H1 (cell line): ENCODE measurements at regions not wholly inside any gene's neighbourhood (a gene's known extent, or its start where the extent isn't known, plus 50 kb on each side); places are given as distances from the start of the nearest gene placed in this dataset.
A peak's percentile ranks its signal among the peaks of the same experiment; 100 is the strongest.

Experiments used
- CTCF ChIA-PET: fragments of 300-600 bp; sonication (Branson Sonifier 250); formaldehyde crosslinking; loops from one replicate; lab custom pipeline; 2021; ENCODE audit not compliant: partially characterized antibody; lab: Charles Lee
- POLR2A ChIA-PET: fragments of 300-600 bp; sonication (Branson Sonifier 250); formaldehyde crosslinking; loops from one replicate; lab custom pipeline; 2021; ENCODE audit warnings: inconsistent platforms; ENCODE audit not compliant: partially characterized antibody; lab: Charles Lee
- DNase-seq, 2 experiments: peaks; one replicate each; pipeline versions ENCODE4 v3.0.0 to v3.0.0-alpha.2; 2010 to 2022; ENCODE audit warnings: low spot score in 2 of 2, low read depth in 1 of 2, mixed read lengths in 1 of 2
- FAIRE-seq: peaks from 2 replicates; lab custom pipeline; 2011; peaks lifted over from hg19 to GRCh38; lab: Jason Lieb, UNC
- H2AFZ ChIP-seq: 2 replicates; pipeline ENCODE4 v1.8.1; 2012; ENCODE audit warnings: low read length, inconsistent platforms
- H2AK5ac ChIP-seq: 2 replicates; pipeline ENCODE4 v1.6.1; 2013; ENCODE audit warnings: low read depth, low read length
- H2BK120ac ChIP-seq: replicated peaks from 2 replicates; pipeline ENCODE3; 2013; ENCODE audit warnings: low read depth, low read length, inconsistent platforms
- H2BK12ac ChIP-seq: 2 replicates; pipeline ENCODE4 v1.6.1; 2013; ENCODE audit warnings: low read depth, low read length
- H2BK15ac ChIP-seq: 2 replicates; pipeline ENCODE4 v1.6.1; 2013; ENCODE audit warnings: low read length
- H2BK20ac ChIP-seq: 2 replicates; pipeline ENCODE4 v1.6.1; 2013; ENCODE audit warnings: low read length
- H2BK5ac ChIP-seq: 2 replicates; pipeline ENCODE4 v1.6.1; 2013; ENCODE audit warnings: low read depth, low read length
- H3K14ac ChIP-seq: 2 replicates; pipeline ENCODE4 v1.6.1; 2013; ENCODE audit warnings: inconsistent platforms; ENCODE audit not compliant: insufficient read length
- H3K18ac ChIP-seq: 2 replicates; pipeline ENCODE4 v1.6.1; 2013; ENCODE audit warnings: low read length; ENCODE audit errors: extremely low read depth
- H3K23ac ChIP-seq: 2 replicates; pipeline ENCODE4 v1.6.1; 2013; ENCODE audit warnings: inconsistent platforms; ENCODE audit not compliant: insufficient read length
- H3K23me2 ChIP-seq: 2 replicates; pipeline ENCODE4 v1.6.1; 2013; ENCODE audit warnings: low read depth, low read length
- H3K27ac ChIP-seq: 2 replicates; pipeline ENCODE4 v1.6.1; 2011; ENCODE audit warnings: low read depth, low read length, inconsistent platforms
- H3K27me3 ChIP-seq, 4 experiments: replicated peaks in 1 of 4; 1 replicate in 1 of 4; 2 replicates in 3 of 4; pipeline versions ENCODE4 v1.6.1 to v1.8.1; 2011 to 2013; ENCODE audit warnings: low read length in 3 of 4, mild to moderate bottlenecking in 3 of 4, inconsistent platforms in 2 of 4, mixed read lengths in 2 of 4, moderate library complexity in 1 of 4; ENCODE audit not compliant: control insufficient read depth in 3 of 4, insufficient read depth in 3 of 4; ENCODE audit errors: extremely low read depth in 1 of 4
- H3K36me3 ChIP-seq, 4 experiments: 2 replicates each; pipeline versions ENCODE4 v1.6.1 to v1.8.1; 2011 to 2013; ENCODE audit warnings: mild to moderate bottlenecking in 4 of 4, low read length in 3 of 4, moderate library complexity in 2 of 4, control low read depth in 1 of 4, inconsistent platforms in 1 of 4; ENCODE audit not compliant: insufficient read depth in 4 of 4, control insufficient read depth in 2 of 4
- H3K4ac ChIP-seq: replicated peaks from 2 replicates; pipeline ENCODE3; 2013; ENCODE audit warnings: low read length, low read depth, mixed read lengths, inconsistent platforms; ENCODE audit not compliant: insufficient read length
- H3K4me1 ChIP-seq, 4 experiments: replicated peaks in 1 of 4; 1 replicate in 1 of 4; 2 replicates in 3 of 4; pipeline versions ENCODE4 v1.6.1 to v1.8.1; 2011 to 2013; ENCODE audit warnings: low read length in 3 of 4, inconsistent platforms in 2 of 4, mixed read lengths in 1 of 4; ENCODE audit not compliant: insufficient read depth in 4 of 4, control insufficient read depth in 3 of 4
- H3K4me2 ChIP-seq, 2 experiments: 2 replicates each; pipeline versions ENCODE4 v1.6.1 to v1.8.1; 2011 to 2013; ENCODE audit warnings: low read depth in 2 of 2, low read length in 2 of 2, control low read depth in 1 of 2, inconsistent platforms in 1 of 2, mild to moderate bottlenecking in 1 of 2; ENCODE audit not compliant: insufficient read depth in 1 of 2
- H3K4me3 ChIP-seq, 4 experiments: fragments of 200-600, 300-600 bp in 1 of 4; sonication (generic), shearing (Covaris generic), sonication (Bioruptor Twin) in 1 of 4; 2 replicates each; pipeline versions ENCODE4 v1.5.1 to v1.8.1; 2011 to 2016; ENCODE audit warnings: low read length in 4 of 4, low read depth in 3 of 4, control low read depth in 2 of 4, inconsistent platforms in 2 of 4, mild to moderate bottlenecking in 2 of 4, mixed read lengths in 1 of 4, moderate library complexity in 1 of 4; ENCODE audit not compliant: insufficient read depth in 2 of 4; ENCODE audit errors: extremely low read depth in 1 of 4
- H3K56ac ChIP-seq: replicated peaks from 2 replicates; pipeline ENCODE3; 2013; ENCODE audit warnings: low read depth, mild to moderate bottlenecking, mixed read lengths, low read length, inconsistent platforms; ENCODE audit not compliant: insufficient read length
- H3K79me1 ChIP-seq: 2 replicates; pipeline ENCODE4 v1.6.1; 2013; ENCODE audit warnings: low read depth, low read length, control low read depth
- H3K79me2 ChIP-seq, 2 experiments: 2 replicates each; pipeline versions ENCODE4 v1.6.1 to v1.8.1; 2012 to 2013; ENCODE audit warnings: low read length in 2 of 2, mild to moderate bottlenecking in 2 of 2, inconsistent platforms in 1 of 2; ENCODE audit not compliant: insufficient read depth in 2 of 2, control insufficient read depth in 1 of 2
- H3K9ac ChIP-seq, 4 experiments: replicated peaks in 1 of 4; 1 replicate in 1 of 4; 2 replicates in 3 of 4; pipeline versions ENCODE4 v1.6.1 to v1.8.1; 2011 to 2013; ENCODE audit warnings: low read depth in 3 of 4, low read length in 3 of 4, control low read depth in 2 of 4, mild to moderate bottlenecking in 2 of 4, moderate library complexity in 2 of 4, inconsistent platforms in 1 of 4; ENCODE audit errors: extremely low read depth in 1 of 4
- H3K9me3 ChIP-seq, 2 experiments: 2 replicates each; pipeline versions ENCODE4 v1.6.1 to v1.8.1; 2012 to 2013; ENCODE audit warnings: mild to moderate bottlenecking in 2 of 2, moderate library complexity in 2 of 2, control low read depth in 1 of 2, inconsistent platforms in 1 of 2, low read depth in 1 of 2, low read length in 1 of 2, mixed read lengths in 1 of 2; ENCODE audit not compliant: insufficient read depth in 2 of 2
- H4K20me1 ChIP-seq, 2 experiments: replicated peaks in 1 of 2; 2 replicates each; pipeline versions ENCODE3 to v1.8.1; 2011 to 2013; ENCODE audit warnings: inconsistent platforms in 2 of 2, low read length in 2 of 2, mild to moderate bottlenecking in 1 of 2; ENCODE audit not compliant: insufficient read depth in 2 of 2, control insufficient read depth in 1 of 2
- H4K5ac ChIP-seq: 2 replicates; pipeline ENCODE4 v1.6.1; 2013; ENCODE audit warnings: low read length, low read depth, mixed read lengths, inconsistent platforms; ENCODE audit not compliant: insufficient read length
- H4K8ac ChIP-seq: 2 replicates; pipeline ENCODE4 v1.8.0; 2013; ENCODE audit warnings: mild to moderate bottlenecking, moderate library complexity, low read length, inconsistent platforms; ENCODE audit not compliant: insufficient read depth; ENCODE audit errors: extremely low read depth
- H4K91ac ChIP-seq: replicated peaks from 2 replicates; pipeline ENCODE3; 2013; ENCODE audit warnings: low read length, mixed read lengths, inconsistent platforms; ENCODE audit not compliant: insufficient read length
- ASH2L ChIP-seq: fragments of 200-600, 300-600 bp; sonication (generic); IDR thresholded peaks from one replicate; pipeline ENCODE4 v1.7.1; 2017; ENCODE audit warnings: low read length
- CBX8 ChIP-seq: fragments of 300-800, 300-1000 bp; sonication (generic); IDR thresholded peaks from 2 replicates; pipeline ENCODE4 v1.7.1; 2016; ENCODE audit warnings: low read depth, low read length, borderline replicate concordance
- HDAC6 ChIP-seq: IDR thresholded peaks from one replicate; pipeline ENCODE4 v1.7.1; 2012; ENCODE audit warnings: low read depth, mild to moderate bottlenecking, inconsistent platforms, low read length, moderate library complexity
- KDM1A ChIP-seq: fragments of 200-600, 300-600 bp; sonication (generic); IDR thresholded peaks from 2 replicates; pipeline ENCODE4 v1.7.1; 2016; ENCODE audit warnings: mild to moderate bottlenecking, low read length, borderline replicate concordance
- KDM4A ChIP-seq: IDR thresholded peaks from one replicate; pipeline ENCODE4 v1.7.1; 2012; ENCODE audit warnings: low read depth, mild to moderate bottlenecking, moderate library complexity, low read length, inconsistent platforms; ENCODE audit not compliant: severe bottlenecking
- RAD21 ChIP-seq, 2 experiments: IDR thresholded peaks in 1 of 2; conservative IDR thresholded peaks in 1 of 2; 2 replicates each; pipeline ENCODE4 v1.6.1; 2011; ENCODE audit warnings: low read depth in 2 of 2, low read length in 2 of 2, improper control_type of control experiment in 1 of 2, inconsistent platforms in 1 of 2, mild to moderate bottlenecking in 1 of 2, moderate library complexity in 1 of 2
- SIN3A ChIP-seq, 2 experiments: IDR thresholded peaks in 1 of 2; conservative IDR thresholded peaks in 1 of 2; 2 replicates each; pipeline ENCODE4 v1.6.1; 2011 to 2012; ENCODE audit warnings: low read length in 2 of 2, improper control_type of control experiment in 1 of 2, low read depth in 1 of 2, mild to moderate bottlenecking in 1 of 2
- TCF12 ChIP-seq: IDR thresholded peaks from 2 replicates; pipeline ENCODE4 v1.6.1; 2011; ENCODE audit warnings: low read depth, mild to moderate bottlenecking, low read length
- WGBS, 2 experiments: shearing (Covaris generic) in 1 of 2; methylation state at CpG; one replicate each; pipeline versions ENCODE4 v1.1.6 to v1.1.7; 2013 to 2015; ENCODE audit warnings: low lambda C conversion rate in 2 of 2, mixed read lengths in 2 of 2, inconsistent platforms in 1 of 2, low coverage in 1 of 2, missing lambda C conversion rate in 1 of 2; ENCODE audit not compliant: insufficient replicate concordance in 2 of 2, insufficient coverage in 1 of 2, insufficient read length in 1 of 2; ENCODE audit errors: extremely low coverage in 1 of 2, missing lambda C conversion rate in 1 of 2; 5-methylcytosine and 5-hydroxymethylcytosine counted together
- TF ChIP-seq, protein P1 (sequence below): IDR thresholded peaks from 2 replicates; pipeline ENCODE4 v1.6.1; 2012; ENCODE audit warnings: inconsistent platforms
- TF ChIP-seq, protein P2 (sequence below), 3 experiments: IDR thresholded peaks; 1 replicate in 2 of 3; 2 replicates in 1 of 3; pipeline versions ENCODE4 v1.5.1 to v1.6.1; 2011; ENCODE audit warnings: low read length in 3 of 3, mild to moderate bottlenecking in 3 of 3, inconsistent platforms in 2 of 3, low read depth in 1 of 3, moderate library complexity in 1 of 3; ENCODE audit not compliant: insufficient read depth in 1 of 3; ENCODE audit errors: control extremely low read depth in 1 of 3

GRCh38 chr2:78023356-78023755 lies 501.2 kb upstream of the LRRTM4 start:
- Histone ChIP-seq H3K9ac (no peak overlapping the region), H3K56ac (no peak overlapping the region), H3K4ac (no peak overlapping the region), H2BK12ac (no peak overlapping the region), H3K18ac (no peak overlapping the region), H3K79me2 (no peaks in the 10 kb centered on the region), H3K79me1 (no peaks in the 10 kb centered on the region), H4K5ac (no peak overlapping the region), H2AFZ (peak overlapping the region; percentile 46; the same call in 1 of the 2 replicates), H2BK15ac (no peak overlapping the region; the same call in 1 of the 2 replicates), H4K91ac (peak overlapping the region; percentile 22), H2BK120ac (no peak overlapping the region), H3K9me3 (0 out of 4 replicates have a peak, but pooled peaks cover 4 to 9% of the 10 kb centered on the region in 2 experiments), H3K27me3 (no peaks in the 10 kb centered on the region), H3K23ac (no peak overlapping the region), H3K27ac (no peak overlapping the region), H3K23me2 (no peaks in the 10 kb centered on the region), H3K4me2 (no peak overlapping the region), H2BK5ac (no peak overlapping the region), H3K36me3 (no peaks in the 10 kb centered on the region), H2AK5ac (no peak overlapping the region), H3K4me3 (no peak overlapping the region), H4K8ac (peak overlapping the region; percentile 53; the same call in 1 of the 2 replicates), H3K4me1 (no peaks in the 10 kb centered on the region), H4K20me1 (no peaks in the 10 kb centered on the region), H2BK20ac (no peak overlapping the region), H3K14ac (no peak overlapping the region)
- POLR2A ChIA-PET, result no interaction called here
- DNase-seq (no peak), FAIRE-seq (no peak)
- CTCF ChIA-PET, result interaction anchor here (1.2 kb wide), 1 partner anchor 96 kb away, joined by 4 read pairs; no protein-coding TSS in a partner anchor
- 88% methylated on average over 1 of the region's 1 CpG; no CpG with 5 or more reads in 1 of the 2 experiments for WGBS, 2 experiments
- no peak for TF ChIP-seq ASH2L
- no peak for TF ChIP-seq KDM4A
- TF ChIP-seq TCF12, result no peak
- TF ChIP-seq SIN3A (conservative IDR thresholded peaks at IDR 0.05 in 1 of 2, IDR thresholded peaks at IDR 0.05 in 1 of 2; ENCODE audit: low read depth in 1 of 2, low read length in 2 of 2), result no peak
- TF ChIP-seq, protein P1, sequence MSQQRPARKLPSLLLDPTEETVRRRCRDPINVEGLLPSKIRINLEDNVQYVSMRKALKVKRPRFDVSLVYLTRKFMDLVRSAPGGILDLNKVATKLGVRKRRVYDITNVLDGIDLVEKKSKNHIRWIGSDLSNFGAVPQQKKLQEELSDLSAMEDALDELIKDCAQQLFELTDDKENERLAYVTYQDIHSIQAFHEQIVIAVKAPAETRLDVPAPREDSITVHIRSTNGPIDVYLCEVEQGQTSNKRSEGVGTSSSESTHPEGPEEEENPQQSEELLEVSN, result no peak
- no peak for TF ChIP-seq HDAC6
- TF ChIP-seq KDM1A, result no peak
- TF ChIP-seq RAD21 (IDR thresholded peaks at IDR 0.05 in 1 of 2, conservative IDR thresholded peaks at IDR 0.05 in 1 of 2; ENCODE audit: low read depth in 2 of 2, low read length in 2 of 2), result peak; percentile 25 to 40; a peak in 2 of 4 replicates
- no peak for TF ChIP-seq CBX8
- TF ChIP-seq, protein P2, sequence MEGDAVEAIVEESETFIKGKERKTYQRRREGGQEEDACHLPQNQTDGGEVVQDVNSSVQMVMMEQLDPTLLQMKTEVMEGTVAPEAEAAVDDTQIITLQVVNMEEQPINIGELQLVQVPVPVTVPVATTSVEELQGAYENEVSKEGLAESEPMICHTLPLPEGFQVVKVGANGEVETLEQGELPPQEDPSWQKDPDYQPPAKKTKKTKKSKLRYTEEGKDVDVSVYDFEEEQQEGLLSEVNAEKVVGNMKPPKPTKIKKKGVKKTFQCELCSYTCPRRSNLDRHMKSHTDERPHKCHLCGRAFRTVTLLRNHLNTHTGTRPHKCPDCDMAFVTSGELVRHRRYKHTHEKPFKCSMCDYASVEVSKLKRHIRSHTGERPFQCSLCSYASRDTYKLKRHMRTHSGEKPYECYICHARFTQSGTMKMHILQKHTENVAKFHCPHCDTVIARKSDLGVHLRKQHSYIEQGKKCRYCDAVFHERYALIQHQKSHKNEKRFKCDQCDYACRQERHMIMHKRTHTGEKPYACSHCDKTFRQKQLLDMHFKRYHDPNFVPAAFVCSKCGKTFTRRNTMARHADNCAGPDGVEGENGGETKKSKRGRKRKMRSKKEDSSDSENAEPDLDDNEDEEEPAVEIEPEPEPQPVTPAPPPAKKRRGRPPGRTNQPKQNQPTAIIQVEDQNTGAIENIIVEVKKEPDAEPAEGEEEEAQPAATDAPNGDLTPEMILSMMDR (IDR thresholded peaks at IDR 0.05; ENCODE audit: control extremely low read depth in 1 of 3, insufficient read depth in 1 of 3, low read depth in 1 of 3, low read length in 3 of 3), result peak in 2 of 3 experiments; percentile 52 to 58; a peak in 2 of 4 replicates
